WTC11 (cell line): ENCODE measurements at regions not wholly inside any gene's neighbourhood (a gene's known extent, or its start where the extent isn't known, plus 50 kb on each side); places are given as distances from the start of the nearest gene placed in this dataset.

Experiments
- CREB1 ChIP-seq: sonication (generic); formaldehyde crosslinking; IDR thresholded peaks from 2 replicates; pipeline ENCODE4 v1.8.0; 2023; ENCODE audit warnings: mild to moderate bottlenecking, missing genetic modification reagents
- CREM ChIP-seq: sonication (generic); formaldehyde crosslinking; IDR thresholded peaks from 2 replicates; pipeline ENCODE4 v1.8.1; 2022; ENCODE audit warnings: mild to moderate bottlenecking, missing genetic modification reagents, moderate library complexity
- FOXP1 ChIP-seq: sonication (generic); formaldehyde crosslinking; IDR thresholded peaks from 2 replicates; pipeline ENCODE4 v1.8.0; 2022; ENCODE audit warnings: missing genetic modification reagents, mild to moderate bottlenecking, moderate library complexity, borderline replicate concordance
- RELA ChIP-seq: sonication (generic); formaldehyde crosslinking; IDR thresholded peaks from 2 replicates; pipeline ENCODE4 v1.8.1; 2022; ENCODE audit warnings: missing genetic modification reagents, mild to moderate bottlenecking, borderline replicate concordance
- SMAD3 ChIP-seq: sonication (generic); formaldehyde crosslinking; IDR thresholded peaks from 2 replicates; pipeline ENCODE4 v1.8.0; 2022; ENCODE audit warnings: missing genetic modification reagents, mild to moderate bottlenecking, borderline replicate concordance
- SMAD4 ChIP-seq: sonication (generic); formaldehyde crosslinking; IDR thresholded peaks from 2 replicates; pipeline ENCODE4 v1.8.0; 2022; ENCODE audit warnings: mild to moderate bottlenecking, missing genetic modification reagents
- ZBTB21 ChIP-seq: sonication (generic); formaldehyde crosslinking; IDR thresholded peaks from 2 replicates; pipeline ENCODE4 v1.8.1; 2023; ENCODE audit warnings: mild to moderate bottlenecking, missing genetic modification reagents, borderline replicate concordance
- ZNF317 ChIP-seq: sonication (generic); formaldehyde crosslinking; IDR thresholded peaks from 2 replicates; pipeline ENCODE4 v1.8.1; 2023; ENCODE audit warnings: low read depth, mild to moderate bottlenecking, moderate library complexity, missing genetic modification reagents, borderline replicate concordance
- TF ChIP-seq, protein P1 (sequence below): fragments of 200-600 bp; IDR thresholded peaks from 2 replicates; pipeline ENCODE4 v1.8.0; 2022; ENCODE audit warnings: antibody characterized with exemption
- TF ChIP-seq, protein P2 (sequence below): sonication (generic); formaldehyde crosslinking; IDR thresholded peaks from 2 replicates; pipeline ENCODE4 v1.8.1; 2022; ENCODE audit warnings: mild to moderate bottlenecking, moderate library complexity, missing genetic modification reagents
- TF ChIP-seq, protein P3 (sequence below): sonication (generic); formaldehyde crosslinking; IDR thresholded peaks from 2 replicates; pipeline ENCODE4 v1.8.1; 2023; ENCODE audit warnings: mild to moderate bottlenecking, missing genetic modification reagents, moderate library complexity
- TF ChIP-seq, protein P4 (sequence below): sonication (generic); formaldehyde crosslinking; IDR thresholded peaks from 2 replicates; pipeline ENCODE4 v1.8.1; 2022; ENCODE audit warnings: low read depth, mild to moderate bottlenecking, moderate library complexity, missing genetic modification reagents, borderline replicate concordance

DNA sequence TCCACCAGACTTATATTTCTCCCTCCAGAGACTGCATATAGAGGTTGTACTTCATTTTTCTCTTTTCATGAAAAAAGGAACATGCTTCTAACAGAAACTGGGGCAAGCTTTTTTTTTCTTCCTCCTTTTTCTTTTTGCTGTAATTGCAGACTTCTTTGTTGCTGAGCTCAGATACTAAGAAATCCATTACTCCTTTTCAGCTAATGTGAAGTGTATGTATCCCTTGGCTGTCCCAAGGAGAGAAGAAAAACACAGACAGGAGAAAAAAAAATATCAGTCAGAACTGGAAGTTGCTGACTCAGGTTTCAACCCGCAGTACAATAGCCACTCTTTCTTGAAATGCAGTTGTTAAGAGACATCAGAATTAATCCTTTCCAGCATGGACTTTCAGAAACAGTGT lies 1248.4 kb downstream of the LRFN5 start:
- TF ChIP-seq RELA: no peak
- TF ChIP-seq, protein P1, sequence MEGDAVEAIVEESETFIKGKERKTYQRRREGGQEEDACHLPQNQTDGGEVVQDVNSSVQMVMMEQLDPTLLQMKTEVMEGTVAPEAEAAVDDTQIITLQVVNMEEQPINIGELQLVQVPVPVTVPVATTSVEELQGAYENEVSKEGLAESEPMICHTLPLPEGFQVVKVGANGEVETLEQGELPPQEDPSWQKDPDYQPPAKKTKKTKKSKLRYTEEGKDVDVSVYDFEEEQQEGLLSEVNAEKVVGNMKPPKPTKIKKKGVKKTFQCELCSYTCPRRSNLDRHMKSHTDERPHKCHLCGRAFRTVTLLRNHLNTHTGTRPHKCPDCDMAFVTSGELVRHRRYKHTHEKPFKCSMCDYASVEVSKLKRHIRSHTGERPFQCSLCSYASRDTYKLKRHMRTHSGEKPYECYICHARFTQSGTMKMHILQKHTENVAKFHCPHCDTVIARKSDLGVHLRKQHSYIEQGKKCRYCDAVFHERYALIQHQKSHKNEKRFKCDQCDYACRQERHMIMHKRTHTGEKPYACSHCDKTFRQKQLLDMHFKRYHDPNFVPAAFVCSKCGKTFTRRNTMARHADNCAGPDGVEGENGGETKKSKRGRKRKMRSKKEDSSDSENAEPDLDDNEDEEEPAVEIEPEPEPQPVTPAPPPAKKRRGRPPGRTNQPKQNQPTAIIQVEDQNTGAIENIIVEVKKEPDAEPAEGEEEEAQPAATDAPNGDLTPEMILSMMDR: no peak
- TF ChIP-seq CREM (CRISPR knock-in tag): no peak
- no peak for TF ChIP-seq SMAD4 (CRISPR knock-in tag)
- TF ChIP-seq, protein P2, sequence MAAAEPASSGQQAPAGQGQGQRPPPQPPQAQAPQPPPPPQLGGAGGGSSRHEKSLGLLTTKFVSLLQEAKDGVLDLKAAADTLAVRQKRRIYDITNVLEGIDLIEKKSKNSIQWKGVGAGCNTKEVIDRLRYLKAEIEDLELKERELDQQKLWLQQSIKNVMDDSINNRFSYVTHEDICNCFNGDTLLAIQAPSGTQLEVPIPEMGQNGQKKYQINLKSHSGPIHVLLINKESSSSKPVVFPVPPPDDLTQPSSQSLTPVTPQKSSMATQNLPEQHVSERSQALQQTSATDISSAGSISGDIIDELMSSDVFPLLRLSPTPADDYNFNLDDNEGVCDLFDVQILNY (CRISPR knock-in tag): no peak
- TF ChIP-seq ZBTB21 (CRISPR knock-in tag): no peak
- TF ChIP-seq FOXP1 (CRISPR knock-in tag): no peak
- TF ChIP-seq, protein P3, sequence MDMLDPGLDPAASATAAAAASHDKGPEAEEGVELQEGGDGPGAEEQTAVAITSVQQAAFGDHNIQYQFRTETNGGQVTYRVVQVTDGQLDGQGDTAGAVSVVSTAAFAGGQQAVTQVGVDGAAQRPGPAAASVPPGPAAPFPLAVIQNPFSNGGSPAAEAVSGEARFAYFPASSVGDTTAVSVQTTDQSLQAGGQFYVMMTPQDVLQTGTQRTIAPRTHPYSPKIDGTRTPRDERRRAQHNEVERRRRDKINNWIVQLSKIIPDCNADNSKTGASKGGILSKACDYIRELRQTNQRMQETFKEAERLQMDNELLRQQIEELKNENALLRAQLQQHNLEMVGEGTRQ (CRISPR knock-in tag): no peak
- TF ChIP-seq, protein P4, sequence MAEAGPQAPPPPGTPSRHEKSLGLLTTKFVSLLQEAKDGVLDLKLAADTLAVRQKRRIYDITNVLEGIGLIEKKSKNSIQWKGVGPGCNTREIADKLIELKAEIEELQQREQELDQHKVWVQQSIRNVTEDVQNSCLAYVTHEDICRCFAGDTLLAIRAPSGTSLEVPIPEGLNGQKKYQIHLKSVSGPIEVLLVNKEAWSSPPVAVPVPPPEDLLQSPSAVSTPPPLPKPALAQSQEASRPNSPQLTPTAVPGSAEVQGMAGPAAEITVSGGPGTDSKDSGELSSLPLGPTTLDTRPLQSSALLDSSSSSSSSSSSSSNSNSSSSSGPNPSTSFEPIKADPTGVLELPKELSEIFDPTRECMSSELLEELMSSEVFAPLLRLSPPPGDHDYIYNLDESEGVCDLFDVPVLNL: no peak
- no peak for TF ChIP-seq CREB1 (CRISPR knock-in tag)
- no peak for TF ChIP-seq ZNF317 (CRISPR knock-in tag)
- TF ChIP-seq SMAD3: no peak
